GM21786 (cell line): ENCODE measurements at regions not wholly inside any gene's neighbourhood (a gene's known extent, or its start where the extent isn't known, plus 50 kb on each side); places are given as distances from the start of the nearest gene placed in this dataset.

Source experiments
- ATAC-seq: cut with Tn5 transposase; IDR thresholded peaks from one replicate; pipeline ENCODE4 v1.9.1; 2021; ENCODE audit not compliant: unreplicated experiment

DNA sequence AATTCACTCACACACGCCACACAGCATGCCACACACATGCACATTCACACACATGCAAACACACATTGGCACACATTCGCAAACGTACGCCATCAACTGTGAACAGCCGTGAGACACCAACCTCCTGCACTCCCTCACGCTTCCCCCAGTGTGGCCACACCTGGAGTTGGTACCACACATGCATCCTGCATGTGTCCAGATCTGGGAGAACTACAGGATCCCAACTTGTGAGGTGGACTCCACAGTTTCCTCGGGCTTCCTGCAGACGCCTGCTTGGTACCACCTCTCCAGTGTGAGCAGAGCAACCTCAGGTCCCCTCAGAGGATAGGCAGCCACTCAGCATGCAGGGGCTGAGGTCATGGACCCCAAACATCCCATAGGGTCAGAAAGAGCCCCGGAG lies 239.0 kb downstream of the EIPR1 start:
- ATAC-seq = no peak

DNA sequence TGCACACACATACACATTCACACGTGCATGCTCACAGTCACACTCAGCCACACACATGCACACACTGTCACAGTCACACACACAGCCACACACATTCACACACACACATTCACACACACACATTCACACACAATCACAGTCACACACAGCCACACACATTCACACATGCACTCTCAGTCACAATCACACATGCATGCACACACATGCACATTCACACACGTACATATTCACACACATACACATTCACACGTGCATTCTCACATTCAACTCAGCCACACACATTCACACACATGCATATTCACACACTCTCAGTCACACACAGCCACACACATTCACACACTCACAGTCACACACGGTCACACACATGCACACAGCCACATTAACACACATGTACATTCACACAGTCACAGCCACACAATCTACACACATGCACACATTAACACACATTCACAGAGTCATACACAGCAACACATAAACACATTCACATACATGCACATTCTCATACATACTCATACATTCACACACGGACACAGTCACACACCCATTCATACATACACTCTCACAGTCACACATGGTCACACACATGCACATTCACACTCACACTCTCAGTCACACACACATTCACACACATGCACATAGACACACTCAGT lies 239.8 kb downstream of the EIPR1 start:
- ATAC-seq = no peak

DNA sequence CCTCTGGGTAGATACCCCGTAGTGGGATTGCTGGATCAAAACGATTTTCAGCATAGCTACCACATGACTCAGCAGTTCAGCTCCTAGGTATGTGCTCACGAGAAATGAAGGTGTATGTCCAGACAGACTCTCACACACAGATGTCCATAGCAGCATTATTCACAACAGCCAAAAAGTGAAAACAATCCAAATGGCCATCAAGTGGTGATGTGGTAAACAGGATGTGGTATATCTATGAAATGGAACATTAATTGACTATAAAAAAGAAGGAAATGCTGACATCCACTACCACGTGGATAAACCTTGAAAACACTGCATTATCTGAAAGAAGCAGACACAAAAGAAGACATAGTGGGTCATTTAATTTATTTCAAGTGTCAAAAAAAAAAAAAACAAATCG lies 241.9 kb downstream of the EIPR1 start:
- no peak for ATAC-seq

DNA sequence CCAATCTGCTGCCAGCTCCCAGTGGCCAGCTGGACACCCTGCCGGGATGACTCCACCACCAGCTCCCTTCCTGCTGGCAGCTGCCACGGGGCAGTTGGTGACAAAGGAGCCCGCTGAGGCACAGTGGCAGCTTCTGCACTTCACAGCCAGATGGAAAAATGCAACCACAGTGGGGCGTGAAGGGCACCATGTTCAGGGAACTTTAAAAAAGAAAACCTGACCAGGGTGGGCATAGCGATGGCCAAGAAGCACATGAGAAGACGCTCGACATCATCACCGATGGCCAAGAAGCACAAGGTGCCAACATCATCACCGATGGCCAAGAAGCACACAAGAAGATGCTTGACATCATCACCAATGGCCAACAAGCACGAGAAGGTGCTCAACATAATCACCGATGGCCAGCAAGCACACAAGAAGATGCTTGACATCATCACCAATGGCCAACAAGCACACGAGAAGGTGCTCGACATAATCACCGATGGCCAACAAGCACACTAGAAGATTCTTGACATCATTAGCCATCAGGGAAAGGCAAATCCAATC lies 243.5 kb downstream of the EIPR1 start:
- no peak for ATAC-seq

DNA sequence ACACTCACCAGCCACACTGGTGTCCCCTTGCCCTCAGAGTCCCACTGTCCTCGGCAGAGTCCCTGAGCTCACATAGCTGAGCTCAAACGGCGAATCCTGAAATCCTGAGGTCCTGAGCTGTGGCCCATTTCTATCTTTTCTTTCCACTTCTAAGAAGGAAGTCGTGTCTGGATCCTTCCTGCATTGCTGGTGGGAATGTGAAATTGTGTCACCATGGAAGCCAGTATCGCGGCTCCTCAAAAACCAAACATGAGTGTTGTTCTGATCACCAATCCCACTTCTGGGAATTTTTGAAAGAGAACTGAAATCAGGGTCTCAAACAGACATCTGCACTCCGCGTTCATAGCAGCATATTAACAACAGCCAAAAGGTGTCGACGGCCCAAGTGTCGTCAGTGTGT lies 244.7 kb downstream of the EIPR1 start:
- ATAC-seq = no peak

DNA sequence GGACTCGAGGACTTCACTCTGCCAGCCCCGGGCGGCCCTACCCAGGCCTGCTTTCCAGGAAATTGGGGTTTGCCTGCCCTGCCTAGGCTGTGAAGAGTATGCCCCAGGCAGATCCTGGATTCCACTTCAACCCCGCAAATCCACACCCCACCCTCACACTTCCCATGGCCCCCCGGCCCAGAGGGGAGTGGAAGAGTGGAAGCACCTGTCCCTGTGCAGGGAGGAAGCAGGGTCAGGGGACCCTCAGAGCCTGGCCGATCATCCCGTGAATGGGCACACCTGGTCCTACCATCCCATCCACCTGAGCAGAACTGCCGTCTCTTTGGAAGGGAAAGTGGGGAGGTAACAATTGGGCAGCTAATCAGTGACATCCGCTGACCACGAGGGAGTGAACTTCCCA lies 245.2 kb downstream of the EIPR1 start:
- ATAC-seq = no peak

DNA sequence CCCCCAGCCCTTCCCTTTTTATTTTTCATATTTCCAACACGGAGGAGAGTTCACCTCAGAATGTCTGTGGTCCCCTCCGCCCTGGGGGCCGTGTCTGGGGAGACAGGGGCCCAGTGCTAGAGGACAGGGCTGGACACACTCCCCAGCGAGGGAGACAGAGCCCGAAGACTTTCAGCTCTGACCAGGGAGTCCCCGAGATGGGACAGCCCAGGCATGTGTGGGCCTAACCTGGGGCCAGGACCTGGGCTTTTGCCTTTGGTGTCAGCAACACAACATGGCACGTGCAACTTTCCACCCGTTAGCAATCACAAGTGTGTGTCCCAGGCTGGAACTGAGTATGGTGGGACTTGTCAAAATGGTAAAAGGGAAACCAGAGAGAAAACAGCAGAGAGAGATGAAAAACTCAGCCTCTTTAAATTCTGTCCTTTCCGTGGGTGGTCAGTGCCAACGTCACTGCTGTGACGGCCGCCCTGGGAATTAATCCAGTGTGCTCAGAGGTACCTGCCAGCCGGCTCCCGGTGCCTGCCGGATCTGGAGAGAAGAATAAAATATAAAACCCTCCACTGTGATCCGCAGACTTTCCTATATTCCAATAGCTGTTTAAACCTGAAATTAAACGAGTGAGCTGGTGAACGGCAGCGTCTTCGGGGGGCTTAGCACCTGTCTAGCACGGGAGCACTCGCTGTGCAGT lies 245.8 kb downstream of the EIPR1 start:
- ATAC-seq = no peak

DNA sequence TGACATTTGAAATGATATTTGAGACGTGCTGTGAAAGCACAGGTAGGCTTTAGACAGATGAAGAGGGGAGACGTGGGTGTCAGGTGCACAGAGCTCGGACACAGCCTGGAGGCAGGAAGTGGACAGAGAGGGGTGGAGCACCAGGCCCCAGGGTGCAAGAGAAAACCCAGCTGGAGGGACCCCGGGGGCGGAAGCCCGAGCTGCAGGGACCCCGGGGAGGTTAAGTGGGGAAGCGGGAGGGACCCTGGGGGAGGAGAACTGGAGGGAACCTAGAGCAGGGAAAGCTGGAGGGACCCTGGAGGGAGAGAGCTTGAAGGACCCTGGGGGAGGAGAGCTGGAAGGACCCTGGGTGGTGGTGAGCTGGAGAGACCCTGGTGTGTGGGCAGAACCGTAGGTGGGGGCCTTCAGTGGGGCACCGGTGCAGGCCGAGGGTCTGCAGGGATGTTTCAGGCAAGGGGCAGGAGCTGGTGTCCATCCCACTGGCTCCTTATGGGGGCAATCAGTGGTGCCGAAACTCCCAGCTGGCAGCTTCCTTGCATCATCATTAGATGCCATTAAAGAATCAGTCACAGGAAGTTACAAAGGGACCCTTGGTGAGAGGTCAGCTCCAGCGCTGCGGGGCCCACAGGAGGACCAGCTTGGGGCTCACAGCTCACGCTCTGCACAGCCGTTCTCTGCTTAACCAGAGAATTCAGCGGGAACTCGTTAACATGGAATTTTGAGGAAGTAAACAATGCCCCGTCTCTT lies 246.6 kb downstream of the EIPR1 start:
- no peak for ATAC-seq

DNA sequence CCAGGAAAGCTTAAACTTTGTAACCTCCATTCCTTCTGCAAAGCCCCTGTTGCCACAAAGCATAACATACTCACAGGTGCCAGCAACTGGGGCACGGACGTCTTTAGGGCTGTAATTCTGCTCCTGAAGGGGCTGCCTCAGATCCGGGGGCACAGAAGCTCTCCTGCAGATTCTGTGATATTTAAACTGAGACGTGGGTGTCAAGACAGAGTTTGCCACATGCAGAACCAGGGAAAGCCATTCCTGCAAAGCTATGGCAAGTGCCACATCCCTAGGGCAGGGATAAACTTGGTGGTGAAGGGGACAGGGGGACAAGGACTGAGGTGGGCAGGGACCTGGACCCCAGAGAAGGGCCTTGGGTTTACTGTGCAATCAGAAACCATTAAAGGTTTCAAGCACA lies 247.2 kb downstream of the EIPR1 start:
- no peak for ATAC-seq

DNA sequence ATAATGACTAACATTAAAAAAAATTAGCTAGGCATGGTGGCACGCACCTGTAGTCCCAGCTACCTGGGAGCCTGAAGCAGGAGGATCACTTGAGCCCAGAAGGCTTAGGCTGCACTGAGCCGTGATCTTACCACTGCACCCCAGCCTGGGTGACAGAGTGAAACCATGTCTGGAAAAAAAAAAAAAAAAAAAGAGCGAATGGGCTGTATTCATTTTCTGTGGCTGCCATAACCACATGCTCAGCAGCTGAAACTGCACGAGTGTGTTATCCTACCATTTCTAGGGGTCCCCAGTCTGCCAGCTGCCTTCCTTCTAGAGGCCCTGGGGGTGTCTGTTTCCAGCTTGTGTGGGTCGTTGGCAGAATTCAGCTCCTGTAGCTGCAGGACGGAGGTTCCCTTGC lies 247.8 kb downstream of the EIPR1 start:
- ATAC-seq = no peak

DNA sequence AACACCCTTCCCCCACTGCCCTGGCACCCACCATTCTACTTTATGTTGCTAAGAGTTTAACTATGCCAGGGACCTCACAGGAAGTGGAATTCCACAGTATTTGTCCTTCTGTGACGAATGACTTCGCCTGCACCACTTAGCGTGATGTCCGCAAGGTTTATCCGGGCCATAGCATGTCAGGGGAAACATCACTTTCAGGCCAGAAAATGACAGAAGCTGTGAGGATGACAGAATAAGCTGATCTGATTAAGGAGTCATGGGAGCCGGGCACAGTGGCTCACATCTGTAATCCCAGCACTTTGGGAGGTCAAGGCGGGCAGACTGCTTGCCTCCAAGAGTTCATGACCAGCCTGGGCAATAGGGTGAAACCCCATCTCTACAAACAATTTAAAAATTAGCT lies 248.8 kb downstream of the EIPR1 start:
- ATAC-seq = no peak

DNA sequence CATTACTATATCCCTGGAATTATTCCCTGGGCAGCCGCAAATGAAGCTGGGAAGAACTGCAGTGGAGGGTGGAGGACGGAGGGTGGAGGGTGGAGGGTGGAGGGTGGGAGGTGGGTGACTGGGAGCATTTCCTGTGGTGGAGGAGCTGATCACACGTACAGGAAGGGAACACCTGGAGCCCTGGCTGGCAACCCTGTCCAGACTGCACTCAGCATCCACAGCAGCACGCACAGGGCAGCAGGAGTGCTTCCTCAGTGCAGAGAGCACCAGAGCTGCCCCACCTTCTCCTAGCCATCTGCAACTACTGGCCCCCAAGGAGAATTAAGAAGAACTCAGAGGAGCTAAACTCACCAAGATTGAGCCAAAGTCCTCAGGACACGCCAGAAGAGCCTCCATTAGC lies 249.9 kb downstream of the EIPR1 start:
- ATAC-seq = no peak

DNA sequence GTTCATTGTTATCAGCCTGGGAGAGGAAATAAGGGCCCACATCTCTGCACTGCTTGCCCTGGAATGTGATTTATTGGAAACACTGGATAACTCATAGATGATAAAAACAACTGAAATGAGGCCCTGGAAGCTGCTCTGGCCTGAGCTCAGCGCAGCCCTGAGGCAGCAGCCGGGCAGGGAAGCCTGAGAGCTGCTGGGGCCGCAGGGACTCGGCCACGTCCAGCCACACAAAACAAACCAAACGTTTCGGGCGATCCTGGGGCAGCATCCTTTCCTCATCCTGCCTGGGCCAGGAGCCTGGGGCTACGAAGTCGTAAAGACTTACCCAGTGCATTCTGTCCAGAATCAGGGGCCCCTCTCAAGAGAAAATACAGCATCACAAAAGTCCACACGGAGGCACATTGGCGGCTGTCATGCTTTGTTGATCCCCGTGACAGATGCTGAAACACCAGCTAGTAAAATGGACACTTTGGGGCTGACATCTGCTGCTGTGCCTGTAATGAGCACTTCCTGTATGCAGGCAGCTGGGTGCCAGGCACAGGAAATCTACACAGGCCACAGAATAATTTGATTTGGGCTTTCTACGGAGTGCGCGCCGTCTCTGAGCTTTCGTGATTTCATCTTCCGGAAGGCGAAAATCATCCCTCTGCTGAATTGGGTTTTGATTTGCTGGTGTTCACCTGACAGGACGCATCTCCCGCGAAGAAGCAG lies 250.6 kb downstream of the EIPR1 start:
- ATAC-seq = peak; percentile 79

DNA sequence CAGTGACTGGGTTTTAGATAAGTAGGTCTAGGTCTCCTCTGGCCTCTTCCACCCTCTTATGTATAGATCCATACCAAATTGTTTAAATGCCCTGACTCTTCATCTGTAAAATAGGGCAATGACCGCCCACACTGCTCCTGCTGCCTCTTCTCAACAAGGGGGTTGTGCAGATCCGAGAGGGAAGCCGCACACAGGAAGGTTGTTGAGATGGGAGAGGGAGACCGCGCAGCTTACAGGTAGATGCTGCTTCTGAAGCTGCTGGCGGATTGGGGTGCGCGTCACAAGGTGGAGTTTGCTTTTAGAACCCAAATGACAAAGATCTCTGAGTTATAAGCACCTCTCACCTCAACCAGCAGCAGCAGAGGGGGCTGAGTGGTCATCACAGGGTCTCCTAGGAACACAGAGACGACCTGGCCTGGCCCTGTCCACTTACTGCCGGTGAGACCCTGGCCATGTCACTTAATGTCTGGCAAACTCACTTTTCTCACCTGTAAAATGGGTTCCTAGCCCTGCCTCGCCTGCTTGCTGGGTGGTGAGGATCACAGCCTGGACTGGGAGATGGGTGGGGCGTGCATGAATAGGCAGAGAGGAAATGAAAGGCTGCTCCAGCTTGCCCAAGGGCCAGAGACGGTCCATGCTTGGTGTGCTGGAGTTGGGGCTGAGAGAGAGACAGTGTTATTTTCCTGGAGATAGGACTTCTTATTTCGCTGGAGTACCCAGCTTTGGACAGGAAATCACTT lies 251.3 kb downstream of the EIPR1 start:
- no peak for ATAC-seq

DNA sequence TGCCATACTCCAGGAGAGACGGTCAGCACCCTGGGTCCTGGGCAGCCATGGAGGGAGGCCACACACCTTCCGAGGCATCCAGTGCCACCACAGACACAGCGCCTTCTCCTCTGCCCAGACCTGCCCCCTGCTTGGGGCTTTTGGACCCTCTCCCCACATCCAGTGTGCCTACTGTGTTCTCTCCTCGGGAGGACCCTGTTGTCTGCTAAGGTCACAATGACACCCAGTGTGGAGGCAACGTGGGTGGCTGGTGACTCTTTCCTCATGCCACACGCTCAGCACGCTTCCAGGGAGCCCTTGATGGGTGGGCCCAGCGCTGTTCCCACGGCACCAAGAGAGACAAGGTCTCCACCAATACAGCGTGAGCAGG lies 251.9 kb downstream of the EIPR1 start:
- no peak for ATAC-seq

DNA sequence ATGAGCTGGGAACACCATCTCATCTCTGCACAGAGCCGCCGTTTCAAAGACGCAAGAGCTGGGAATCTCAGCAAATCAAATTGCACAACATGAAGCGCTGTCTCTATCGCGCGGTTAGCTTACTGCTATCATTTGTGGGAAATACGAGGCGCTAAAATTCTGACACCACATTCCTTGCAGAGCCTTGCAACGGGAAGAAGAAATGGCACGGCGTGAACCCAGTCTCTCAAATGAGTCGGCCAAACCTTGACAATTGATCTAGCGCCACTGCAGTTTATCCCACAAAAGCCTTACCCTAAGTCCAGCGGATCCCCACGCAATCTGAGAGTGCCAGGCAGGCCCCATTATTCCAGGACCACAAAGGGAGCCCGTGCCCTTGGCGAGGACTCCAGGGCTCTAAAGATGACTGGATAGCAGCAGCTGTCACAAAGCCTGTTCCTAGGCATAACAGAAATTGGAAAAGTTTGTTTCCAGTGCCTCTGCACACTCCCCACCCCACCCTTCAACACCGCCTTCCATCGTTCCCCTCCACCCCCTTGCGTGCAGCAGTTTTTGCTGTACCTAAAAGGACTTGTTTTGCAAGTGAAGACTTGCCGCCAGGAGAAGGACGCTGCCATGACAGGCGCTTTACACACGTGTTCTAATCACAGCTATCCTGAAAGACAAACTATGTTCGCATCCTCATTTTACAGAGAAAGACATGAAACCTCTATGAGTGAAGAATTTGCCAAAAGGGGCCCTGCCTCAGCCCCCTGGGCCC lies 252.4 kb downstream of the EIPR1 start:
- ATAC-seq = no peak

DNA sequence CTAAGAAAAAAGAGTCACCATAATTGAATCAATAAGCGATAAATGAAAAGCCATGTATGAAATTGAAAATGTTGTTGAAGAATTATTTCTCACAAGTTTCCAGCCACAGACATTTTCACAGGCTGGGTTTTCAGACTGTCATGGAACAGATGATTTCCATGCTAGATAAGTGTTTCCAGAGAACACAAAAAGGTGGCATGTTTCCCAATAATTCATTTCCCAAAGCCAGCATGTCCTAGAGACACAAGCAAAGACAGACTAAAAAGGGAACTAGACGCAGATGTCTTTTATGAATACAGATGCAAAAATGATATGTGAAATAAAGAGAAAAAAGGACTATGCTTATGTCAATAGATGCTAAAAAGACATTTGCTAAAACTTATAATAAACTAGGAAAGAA lies 255.1 kb downstream of the EIPR1 start:
- no peak for ATAC-seq

DNA sequence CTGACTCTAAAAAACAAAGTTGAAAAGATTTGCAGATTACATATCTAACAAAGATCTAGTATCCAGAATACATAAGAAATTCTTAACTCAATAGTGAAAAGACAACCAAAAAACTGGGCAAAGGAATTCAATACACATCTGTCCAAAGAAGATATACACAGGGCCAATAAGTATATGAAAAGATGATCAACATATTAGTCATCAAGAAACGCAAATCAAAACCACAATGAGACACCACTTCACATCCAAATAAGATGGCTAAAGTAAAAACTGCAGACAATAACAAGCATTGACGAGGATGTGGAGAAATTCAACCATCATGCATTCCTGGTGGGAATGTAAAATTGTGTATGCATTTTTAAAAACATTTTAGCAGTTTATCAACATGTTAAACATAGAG lies 256.0 kb downstream of the EIPR1 start:
- no peak for ATAC-seq

DNA sequence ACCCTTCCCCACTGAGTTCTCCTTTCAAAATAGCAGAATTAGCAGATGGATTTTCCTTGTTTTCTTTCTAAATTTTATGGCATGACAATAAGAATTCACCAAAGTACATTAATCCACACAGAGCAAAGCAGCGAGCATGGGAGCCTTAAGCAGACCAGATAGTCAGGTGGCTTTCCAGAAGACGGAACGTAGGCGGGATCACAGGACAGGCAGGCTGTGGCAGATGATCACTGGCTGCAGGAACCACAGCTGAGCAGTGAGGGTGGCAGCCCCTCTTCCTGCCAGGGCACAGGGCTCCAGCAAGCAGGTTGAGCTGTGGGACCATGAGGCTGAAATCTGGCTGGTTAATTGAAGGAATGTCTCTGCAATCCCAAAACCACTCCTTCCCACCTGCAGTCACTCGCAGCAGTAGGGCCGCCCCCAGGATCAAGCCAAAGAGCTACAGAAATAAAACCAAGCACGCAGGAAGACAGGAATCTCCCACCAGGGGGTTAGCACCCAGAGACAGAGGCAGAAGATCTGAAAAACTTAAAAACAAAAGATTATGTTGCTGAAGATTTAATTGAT lies 259.9 kb downstream of the EIPR1 start:
- ATAC-seq = no peak

DNA sequence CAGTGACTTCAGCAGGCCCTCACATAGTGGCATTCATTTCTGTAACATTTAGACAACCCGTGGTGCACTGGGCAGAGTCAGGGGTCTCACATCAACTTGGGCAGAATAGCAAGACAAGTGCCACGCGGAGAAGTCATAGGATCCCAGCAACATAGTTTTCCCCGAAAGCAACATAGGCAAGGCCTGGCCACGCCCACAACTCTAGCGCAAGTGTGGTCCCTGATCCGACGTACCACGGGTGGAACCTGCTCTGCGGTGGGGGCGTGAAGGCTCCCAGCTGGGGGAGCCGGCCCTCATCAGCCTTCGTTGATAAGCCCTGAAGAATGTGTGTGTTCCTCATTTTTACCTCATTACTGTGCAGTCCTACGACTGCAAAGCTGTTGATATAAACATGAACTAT lies 261.2 kb downstream of the EIPR1 start:
- ATAC-seq = no peak
